ENCODE measurements at regions not wholly inside any gene's neighbourhood (a gene's known extent, or its start where the extent isn't known, plus 50 kb on each side); places are given as distances from the start of the nearest gene placed in this dataset.

- no peak for DNase-seq (ENCODE audit: low read depth, low spot score)
Measured at GRCh38 chr2:153005071-153005730, 286.8 kb downstream of the ARL6IP6 start.

GRCh38 chr2:153004627-153005026 lies 286.2 kb downstream of the ARL6IP6 start:
- DNase-seq (ENCODE audit: low read depth, low spot score) = no peak

- DNase-seq (ENCODE audit: low read depth, low spot score) = no peak
Measured at GRCh38 chr2:152974146-152974545, 255.7 kb downstream of the ARL6IP6 start.

DNA sequence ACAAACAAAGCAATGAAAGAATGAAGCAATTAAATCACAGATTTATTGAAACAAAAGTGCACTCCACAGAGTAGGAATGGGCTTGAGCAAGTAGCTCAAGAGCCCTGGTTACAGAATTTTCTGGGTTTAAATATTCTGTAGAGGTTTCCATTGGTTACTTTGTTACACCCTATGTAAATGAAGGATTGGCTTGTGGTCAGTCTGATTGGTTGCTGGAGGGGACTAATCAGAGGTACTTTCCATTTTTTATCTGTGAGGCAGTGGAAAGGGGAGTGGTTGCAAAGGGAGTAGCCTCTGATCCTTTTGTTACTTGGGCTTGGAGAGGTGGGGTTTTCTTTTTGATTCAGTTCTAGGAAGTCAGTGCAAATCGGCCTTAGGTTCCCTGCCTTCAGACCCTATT lies 253.3 kb downstream of the ARL6IP6 start:
- no peak for DNase-seq (ENCODE audit: low read depth, low spot score)

- no peak for DNase-seq (ENCODE audit: low read depth, low spot score)
Measured at GRCh38 chr2:152962446-152962845, 244.0 kb downstream of the ARL6IP6 start.

- DNase-seq (ENCODE audit: low read depth, low spot score) = no peak
Measured at GRCh38 chr2:152961351-152961750, 242.9 kb downstream of the ARL6IP6 start.

GRCh38 chr2:152950126-152950525 lies 231.7 kb downstream of the ARL6IP6 start:
- DNase-seq (ENCODE audit: low read depth, low spot score) = no peak

DNA sequence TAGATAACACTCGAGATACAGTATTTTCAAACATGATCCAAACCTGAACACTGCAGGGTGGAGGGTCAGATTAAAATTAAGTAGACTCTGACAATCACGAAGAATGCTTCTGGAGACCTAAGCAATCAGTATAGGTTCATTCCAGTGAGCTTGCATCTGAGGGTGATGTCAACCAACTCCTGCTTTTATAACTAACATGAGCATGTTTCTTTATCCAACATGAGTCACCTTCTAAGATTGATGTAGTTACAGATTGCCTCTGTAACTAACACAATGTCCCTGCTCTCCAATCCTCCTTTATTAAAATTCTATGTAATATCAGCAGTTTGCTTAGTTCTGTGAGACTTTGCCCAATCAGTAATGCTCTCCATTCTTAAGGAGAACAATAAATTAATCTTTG lies 225.7 kb downstream of the ARL6IP6 start:
- no peak for DNase-seq (ENCODE audit: low read depth, low spot score)

DNA sequence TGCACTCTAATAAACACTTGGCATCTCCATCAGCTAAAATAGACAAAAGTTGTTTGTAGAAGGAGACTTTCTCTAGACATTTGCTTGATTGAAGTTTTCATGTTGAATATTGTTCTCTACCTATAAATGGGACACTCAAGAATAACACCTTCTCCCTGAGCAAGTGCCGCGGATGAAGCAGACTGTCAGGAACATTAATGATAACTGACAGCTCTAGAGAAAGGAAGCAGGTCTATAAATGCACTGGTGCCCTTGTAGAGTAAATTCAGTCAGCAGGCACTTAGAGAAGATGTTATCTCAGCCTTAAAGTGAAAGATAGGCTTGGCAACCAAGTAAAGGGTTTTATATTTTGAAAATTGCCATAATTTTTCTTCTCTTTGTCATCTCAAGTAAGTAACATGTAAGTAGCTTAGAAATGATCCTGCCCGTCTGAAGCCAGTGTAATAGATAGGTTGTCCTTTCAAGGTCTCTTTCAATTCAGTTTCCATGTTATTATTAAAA lies 224.6 kb downstream of the ARL6IP6 start:
- no peak for DNase-seq (ENCODE audit: low read depth, low spot score)

GRCh38 chr2:152930501-152930900 lies 212.1 kb downstream of the ARL6IP6 start:
- DNase-seq (ENCODE audit: low read depth, low spot score) = no peak

DNA sequence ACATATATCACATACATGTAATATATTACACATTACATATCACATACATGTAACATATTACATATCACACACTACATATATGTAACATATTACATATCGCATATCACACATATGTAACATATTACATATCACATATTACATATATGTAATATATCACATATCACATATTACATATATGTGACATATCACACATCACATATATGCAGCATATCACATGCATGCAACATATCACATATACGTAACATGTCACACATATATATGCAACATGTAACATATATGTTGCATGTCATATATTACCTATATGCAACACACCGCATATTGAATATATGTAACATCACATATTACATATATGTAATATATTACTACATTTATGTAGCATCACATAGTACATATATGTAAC lies 211.2 kb downstream of the ARL6IP6 start:
- DNase-seq (ENCODE audit: low read depth, low spot score) = no peak

- DNase-seq (ENCODE audit: low read depth, low spot score) = peak; percentile 50
Measured at GRCh38 chr2:152925547-152926448, 207.4 kb downstream of the ARL6IP6 start.

DNA sequence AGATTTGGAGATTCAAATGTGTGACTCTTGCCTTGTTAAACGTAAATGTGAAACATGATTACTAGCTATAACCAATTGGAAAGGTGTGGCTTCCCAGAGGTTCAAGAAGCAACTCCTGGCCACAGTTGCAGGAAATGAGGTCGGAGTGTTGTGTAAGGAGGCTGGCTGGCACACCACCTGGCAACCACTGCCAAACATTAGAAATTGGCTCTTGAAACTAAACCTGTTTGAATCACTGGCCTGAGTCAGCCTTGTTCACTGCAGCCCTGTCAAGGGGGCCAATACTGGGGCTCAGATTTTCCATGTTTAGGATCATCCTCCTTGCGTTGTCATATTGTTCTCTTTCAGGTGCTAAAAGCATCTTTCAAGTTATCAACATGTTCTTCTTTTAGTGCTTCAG lies 206.3 kb downstream of the ARL6IP6 start:
- no peak for DNase-seq (ENCODE audit: low read depth, low spot score)

GRCh38 chr2:152924219-152924618 lies 205.8 kb downstream of the ARL6IP6 start:
- DNase-seq (ENCODE audit: low read depth, low spot score) = no peak

GRCh38 chr2:152920846-152921245 lies 202.4 kb downstream of the ARL6IP6 start:
- DNase-seq (ENCODE audit: low read depth, low spot score) = no peak

DNA sequence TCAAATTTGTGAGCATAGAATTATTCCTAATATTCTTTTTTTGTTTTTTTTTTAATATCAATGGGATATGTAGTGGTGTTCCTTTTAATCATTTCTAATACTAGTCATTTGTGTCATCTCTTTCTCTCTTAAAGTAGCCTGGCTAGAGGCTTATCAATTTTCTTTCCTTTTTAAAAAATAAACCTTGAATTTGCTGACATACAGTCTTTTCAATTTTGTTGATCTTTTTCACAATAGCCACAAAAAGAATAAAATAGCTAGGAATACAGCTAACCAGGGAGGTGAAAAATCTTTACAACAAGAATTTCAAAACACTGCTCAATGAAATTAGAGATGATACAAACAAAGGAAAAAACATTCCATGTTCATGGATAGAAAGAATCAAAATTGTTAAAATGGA lies 192.6 kb downstream of the ARL6IP6 start:
- no peak for DNase-seq (ENCODE audit: low read depth, low spot score)

- no peak for DNase-seq (ENCODE audit: low read depth, low spot score)
Measured at GRCh38 chr2:152907046-152907445, 188.6 kb downstream of the ARL6IP6 start.

- no peak for DNase-seq (ENCODE audit: low read depth, low spot score)
Measured at GRCh38 chr2:152894051-152894450, 175.6 kb downstream of the ARL6IP6 start.

DNA sequence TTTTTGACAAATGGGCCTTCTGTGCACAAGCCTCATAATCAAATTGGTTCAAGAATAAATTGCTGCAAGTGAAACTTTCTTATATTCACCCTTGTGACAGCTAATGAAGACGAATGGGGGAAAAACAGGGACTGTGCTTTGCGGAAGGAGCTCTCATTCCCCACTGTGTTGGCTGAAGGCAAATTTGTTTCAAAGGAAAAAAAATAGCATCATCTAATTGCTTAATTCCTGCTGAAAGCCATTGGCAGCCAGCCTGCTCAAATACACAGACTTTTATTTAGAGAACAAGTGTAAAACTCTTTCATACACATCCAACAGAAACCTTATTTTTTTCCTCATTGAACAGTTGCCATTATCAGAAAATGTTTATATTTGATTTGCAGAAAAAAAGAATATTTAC lies 172.3 kb downstream of the ARL6IP6 start:
- DNase-seq (ENCODE audit: low read depth, low spot score) = no peak

DNA sequence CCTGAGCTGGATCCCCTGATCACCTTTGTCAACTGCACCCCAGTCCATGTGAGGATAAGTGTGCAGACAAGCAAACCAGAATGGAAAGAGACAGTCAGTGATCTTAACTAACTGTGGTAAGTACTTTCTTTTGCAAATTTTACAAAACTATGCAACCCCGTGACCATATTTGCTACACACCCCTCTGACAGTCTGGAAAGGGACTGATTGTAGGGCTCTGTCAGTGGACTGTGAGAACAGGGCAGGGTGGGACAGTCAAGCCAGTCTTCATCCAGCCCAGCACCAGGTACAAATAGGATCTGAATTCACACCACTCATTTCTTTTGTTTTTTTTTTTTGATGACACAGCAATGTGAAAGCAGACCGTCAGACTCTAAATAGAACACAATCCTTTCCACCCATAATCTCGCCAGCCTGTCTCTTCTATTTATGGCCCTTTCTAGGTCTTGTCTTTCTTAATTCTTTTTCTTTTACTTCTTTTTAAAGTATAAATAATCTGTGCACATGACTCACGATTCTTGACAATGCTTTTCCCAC lies 165.6 kb downstream of the ARL6IP6 start:
- DNase-seq (ENCODE audit: low read depth, low spot score) = no peak

GRCh38 chr2:152881527-152881926 lies 163.1 kb downstream of the ARL6IP6 start:
- DNase-seq (ENCODE audit: low read depth, low spot score) = no peak

DNA sequence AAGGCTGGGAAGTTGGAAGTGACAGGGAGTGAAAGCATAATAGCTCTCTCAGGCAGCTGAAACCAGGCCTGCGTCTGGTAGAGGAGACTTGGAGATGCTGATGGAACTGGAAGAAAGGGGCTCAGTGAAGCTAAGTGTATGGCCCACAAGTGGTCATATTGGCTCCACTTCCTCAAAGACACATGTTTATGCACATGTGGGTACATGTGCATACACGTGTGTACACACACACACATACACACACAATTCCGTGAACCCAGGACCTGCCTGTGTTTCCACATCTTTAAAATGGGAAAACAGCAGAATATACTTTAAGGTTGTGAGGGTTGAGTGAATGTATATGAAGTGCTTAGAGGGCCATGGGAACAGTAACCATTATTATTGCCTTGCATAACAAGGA lies 160.9 kb downstream of the ARL6IP6 start:
- no peak for DNase-seq (ENCODE audit: low read depth, low spot score)
